ENCODE measurements at regions not wholly inside any gene's neighbourhood (a gene's known extent, or its start where the extent isn't known, plus 50 kb on each side); places are given as distances from the start of the nearest gene placed in this dataset.
"Not testable (repeated sequence)": the region's sequence is repeated elsewhere in the genome, so short reads cannot be mapped to it uniquely, and the experiment has no call there.

DNA sequence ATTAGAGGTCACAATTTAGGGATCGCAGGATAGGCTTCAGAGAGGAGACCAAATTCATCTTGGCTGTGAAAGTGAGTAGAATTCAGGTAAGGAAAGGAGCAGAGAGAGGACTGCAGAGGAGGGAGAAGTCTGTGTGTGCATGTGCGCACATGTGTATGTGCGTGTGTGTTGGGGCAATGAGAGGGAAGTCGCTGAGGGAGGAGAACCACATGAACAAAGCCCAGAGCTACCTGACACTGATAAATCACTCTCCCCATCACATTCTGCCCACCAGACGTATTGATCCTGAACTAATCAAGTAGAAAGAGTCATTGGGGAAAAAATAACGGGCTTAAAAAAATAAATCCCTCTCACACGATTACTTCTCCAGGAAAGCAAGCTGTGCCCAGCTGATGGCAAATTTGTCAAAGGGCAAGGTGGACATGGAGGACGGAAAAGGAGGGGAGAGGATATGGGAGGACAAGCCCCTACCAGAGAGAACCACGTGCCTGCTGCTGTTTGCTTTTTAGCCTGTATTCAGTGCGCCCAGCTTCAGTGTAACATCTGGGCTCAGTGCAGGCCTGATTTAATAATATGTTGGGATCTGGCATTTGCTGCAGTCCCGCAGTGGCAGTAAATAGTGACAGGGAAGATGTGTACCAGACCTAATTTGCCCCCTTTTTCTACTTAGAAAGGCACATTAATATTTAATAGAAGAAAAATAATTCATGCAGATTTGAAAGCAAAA lies 307.5 kb downstream of the C1D start:
- POLR2A ChIA-PET: no interaction called here
- CTCF ChIA-PET: no interaction called here

DNA sequence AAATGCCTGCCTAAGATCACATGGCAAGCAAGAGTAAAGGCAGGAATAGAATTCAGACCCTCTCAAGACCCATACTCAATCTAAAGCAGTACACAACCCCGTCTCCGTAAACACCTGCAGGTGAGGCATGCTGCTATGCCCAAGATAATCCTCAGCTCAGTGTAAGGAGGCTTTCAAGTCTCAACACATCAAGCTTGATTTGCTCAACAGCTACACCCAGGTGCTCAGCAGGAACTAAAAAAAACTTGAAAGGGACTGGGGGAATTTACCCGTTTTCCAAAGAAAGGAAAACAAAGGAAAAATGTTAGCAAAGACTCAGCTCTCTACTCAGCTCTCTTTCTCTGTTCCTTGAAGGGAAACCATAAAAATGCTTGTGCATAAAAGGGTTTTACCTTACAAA lies 301.8 kb downstream of the C1D start:
- ChIA-PET POLR2A (no interaction called here), CTCF (no interaction called here)

DNA sequence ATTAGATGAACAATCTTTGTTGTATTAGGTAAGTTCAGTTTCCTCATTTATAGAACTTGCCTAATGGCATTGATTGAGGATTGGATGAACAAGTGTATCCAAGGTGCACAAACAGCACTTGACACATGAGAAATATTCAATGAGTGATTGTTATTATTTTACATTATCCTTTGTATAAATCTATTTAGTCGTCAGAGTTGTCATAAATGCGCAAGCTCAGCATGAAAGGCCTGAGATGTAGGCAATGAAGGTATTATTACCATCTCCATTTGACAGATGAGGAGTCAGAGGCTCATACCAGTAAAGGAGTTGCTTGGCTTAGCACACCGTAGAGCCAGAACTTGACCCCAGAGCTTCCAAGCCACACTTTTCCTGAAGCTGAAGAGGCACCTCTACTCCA lies 291.4 kb downstream of the C1D start:
- ChIA-PET CTCF (no interaction called here), POLR2A (no interaction called here)

DNA sequence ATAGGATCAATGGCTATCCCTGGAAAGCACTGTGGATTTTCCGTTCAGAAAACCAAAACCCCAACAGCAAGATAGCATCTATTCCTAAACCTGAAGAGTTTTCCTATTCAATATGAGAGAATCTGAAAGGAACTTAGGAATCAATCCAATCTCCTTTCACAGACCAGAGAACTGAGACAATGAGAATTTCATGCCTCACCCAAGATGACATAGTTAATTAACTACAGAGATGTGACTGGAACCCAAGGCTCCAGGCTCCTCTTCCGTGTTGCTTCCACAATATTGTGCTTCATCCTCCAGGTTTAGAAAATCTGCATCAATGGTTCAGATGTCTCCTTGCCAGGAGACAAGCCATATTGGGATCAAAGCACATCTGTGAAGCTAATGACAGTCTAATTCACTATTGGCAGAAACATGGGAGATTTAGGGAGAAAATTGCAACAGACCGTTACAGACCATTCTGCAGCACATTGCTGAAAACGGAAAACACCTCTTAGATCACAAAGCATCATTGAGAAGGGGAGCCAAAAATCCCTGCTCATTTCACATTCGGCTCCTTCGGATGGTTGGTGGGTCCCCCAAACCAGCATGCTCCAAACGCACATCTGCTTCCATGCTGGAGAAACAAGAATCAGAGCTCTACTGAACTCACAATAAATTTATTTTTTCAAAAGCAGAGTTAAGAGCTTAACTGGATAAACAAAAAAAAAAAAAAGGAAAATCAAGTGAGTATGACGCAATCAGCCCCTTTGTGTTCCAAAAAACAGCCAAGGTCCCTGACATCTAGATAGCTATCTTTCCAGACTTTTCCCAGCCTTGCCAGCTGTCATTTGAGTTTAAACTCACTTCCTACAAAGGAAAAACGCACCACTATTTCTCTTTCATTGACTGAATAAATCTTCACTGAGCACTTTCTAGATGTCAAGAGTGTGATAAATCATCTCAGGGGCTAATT lies 290.3 kb downstream of the C1D start:
- ChIA-PET CTCF (no interaction called here), POLR2A (no interaction called here)

DNA sequence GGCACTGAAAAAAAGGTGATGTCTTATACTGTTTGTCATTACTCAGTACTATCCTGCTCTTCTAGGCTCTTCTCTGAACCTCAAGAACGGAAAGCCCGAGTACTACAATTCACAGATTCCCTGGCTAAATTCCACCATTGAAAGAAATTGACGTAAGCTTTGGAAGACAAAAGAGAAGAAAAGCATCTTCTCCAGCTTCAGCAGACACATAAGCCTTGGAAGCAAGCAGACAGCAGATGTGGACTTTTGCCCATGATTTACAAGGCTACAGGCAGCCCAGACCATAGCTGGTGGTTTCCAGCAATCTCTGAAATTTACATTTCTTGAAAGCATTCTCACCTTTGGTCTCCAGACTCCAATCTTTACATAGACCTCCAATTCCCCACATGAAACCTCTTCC lies 289.0 kb downstream of the C1D start:
- ChIA-PET CTCF (no interaction called here), POLR2A (no interaction called here)

DNA sequence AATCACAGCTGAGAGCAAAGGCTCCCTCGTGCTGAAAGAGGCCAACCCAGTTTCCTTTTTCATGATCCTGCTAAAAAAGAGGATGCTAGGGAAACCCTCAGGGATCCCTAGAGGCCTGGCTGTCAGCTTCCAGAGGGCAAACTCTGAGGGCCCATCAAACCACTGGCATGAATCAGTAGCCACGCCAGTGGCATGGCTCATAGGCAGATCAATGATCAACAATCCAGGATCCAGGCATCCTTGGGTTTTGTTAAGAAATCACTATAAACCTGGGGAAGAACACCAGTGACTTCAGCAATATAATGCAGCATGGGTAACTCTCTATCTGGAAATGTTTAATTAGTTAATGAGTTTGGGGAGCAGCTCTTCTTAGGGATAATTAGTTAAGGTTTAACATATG lies 286.5 kb downstream of the C1D start:
- ChIA-PET POLR2A (no interaction called here), CTCF (interaction anchor here (1.4 kb wide), 1 partner anchor 9 kb away, joined by 3 read pairs; no protein-coding TSS in a partner anchor)

DNA sequence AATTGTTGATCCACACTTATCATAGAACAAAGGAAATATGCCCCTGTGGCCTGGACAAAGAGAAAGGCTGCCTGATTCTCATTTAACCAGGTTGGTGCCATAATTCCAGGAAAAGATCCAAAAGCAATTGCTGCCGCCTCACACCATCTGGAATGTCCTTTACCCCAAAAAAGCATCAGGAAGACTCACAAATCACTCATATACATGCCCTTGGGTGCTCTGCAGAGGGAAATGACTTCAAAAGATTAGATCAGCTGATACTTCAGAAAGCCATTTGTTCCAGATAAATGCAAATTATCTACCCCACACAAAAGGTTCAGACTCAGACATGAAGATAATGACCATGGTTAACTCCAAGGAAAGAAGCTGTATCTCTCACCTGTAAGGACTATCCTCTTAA lies 285.8 kb downstream of the C1D start:
- POLR2A ChIA-PET: no interaction called here
- CTCF ChIA-PET: interaction anchor here (1.4 kb wide), 1 partner anchor 9 kb away, joined by 3 read pairs; no protein-coding TSS in a partner anchor

DNA sequence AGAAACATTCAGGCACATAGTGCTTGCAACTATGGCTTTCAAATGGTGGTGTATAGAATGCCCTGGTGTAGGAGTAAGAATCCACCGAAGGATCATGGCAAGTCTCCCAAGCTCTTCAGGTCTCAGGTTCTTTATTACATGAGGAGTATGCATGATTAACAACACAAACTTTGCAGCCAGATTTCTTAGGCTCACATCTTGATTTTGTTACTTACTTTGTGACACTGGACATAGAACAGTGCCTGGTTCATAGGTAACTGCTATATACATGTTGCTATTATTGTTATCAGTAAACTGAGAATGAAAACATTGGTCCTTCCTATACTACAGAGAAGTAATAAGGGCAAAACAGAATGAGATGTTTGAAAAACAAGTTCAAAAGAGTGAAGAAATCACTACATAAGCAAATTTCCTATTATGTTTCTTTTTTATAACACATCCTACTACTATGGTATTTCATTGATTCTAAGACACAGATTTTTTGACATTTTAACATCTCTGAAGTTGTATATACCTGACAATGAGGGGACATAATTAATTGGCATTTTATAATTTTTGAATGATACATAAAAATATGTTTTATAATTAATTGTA lies 284.9 kb downstream of the C1D start:
- POLR2A ChIA-PET: no interaction called here
- CTCF ChIA-PET: no interaction called here

DNA sequence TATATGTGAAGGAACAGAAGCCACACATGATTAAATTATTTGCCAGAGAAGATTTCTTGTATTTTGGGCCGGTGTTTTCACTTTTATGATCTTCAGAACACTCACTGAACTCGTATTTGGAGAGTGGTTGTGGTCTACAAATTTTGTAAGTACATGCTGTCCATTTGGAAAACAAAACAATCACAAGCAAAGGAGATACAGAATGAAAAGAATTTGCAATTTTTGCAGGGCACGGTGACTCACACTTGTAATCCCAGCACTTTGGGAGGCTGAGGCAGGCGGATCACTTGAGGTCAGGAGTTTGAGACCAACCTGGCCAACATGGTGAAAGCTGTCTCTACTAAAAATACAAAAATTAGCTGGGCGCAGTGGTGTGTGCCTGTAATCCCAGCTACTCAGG lies 282.0 kb downstream of the C1D start:
- CTCF ChIA-PET: interaction anchor here (0.6 kb wide), 1 partner anchor 184 kb away, joined by 9 read pairs; no protein-coding TSS in a partner anchor
- POLR2A ChIA-PET: not testable (repeated sequence)

DNA sequence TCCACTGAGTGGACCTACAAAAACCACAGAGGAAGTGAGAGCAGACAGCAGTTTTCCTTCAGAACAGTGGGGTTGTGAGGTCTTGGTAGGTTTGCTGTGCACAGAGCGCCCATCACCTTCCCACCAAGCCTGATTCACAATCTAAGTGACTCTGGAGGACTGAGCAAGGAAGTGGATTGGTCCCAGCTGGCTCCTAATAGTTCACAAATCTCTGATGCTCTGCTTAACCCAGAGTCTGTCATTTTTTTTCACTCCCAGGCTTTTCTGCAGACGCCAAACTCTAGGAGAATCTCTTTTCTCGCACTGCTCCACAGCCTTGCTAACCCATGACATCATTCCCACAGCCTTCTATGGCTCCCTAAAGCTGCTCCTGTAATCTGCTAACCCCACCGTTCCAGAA lies 280.4 kb downstream of the C1D start:
- CTCF ChIA-PET: no interaction called here
- POLR2A ChIA-PET: no interaction called here

DNA sequence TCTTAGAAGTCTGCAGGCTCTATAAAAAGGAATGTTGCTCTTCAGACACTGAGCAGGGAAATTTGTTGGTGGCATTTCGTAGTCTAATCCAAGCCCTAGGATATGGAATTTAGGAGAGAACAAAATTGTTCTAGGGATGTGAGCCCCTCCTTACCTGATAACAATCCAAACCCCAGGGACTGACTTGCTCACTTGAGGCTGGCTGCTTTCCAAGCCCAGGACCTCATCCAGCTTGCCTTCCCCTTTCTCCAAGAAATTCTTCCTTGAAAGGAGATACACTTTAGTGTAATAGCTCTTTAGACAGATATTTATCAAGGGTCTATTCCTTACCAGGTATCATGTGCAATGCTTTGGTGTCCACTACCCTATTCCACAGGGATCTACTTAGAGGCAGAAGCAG lies 279.8 kb downstream of the C1D start:
- ChIA-PET CTCF (no interaction called here), POLR2A (no interaction called here)

DNA sequence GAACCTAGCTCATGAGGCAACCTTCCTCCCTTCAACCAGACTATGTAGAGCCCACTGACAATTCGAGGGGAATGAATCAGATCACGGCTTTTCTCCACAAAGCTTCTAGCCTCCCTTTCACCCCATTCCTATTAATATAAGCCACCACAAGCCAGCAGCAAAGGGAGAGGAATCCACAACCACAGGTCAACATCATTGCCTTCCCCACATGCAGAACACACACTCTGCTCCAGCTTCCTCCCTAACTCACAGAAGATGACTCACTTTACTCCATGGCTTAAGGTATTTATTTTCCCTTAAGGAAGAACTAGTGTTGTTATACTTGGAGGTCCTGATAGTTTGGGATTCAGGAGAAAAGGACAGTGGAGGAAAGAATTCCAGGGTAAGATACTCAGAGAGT lies 272.2 kb downstream of the C1D start:
- ChIA-PET POLR2A (no interaction called here), CTCF (no interaction called here)

DNA sequence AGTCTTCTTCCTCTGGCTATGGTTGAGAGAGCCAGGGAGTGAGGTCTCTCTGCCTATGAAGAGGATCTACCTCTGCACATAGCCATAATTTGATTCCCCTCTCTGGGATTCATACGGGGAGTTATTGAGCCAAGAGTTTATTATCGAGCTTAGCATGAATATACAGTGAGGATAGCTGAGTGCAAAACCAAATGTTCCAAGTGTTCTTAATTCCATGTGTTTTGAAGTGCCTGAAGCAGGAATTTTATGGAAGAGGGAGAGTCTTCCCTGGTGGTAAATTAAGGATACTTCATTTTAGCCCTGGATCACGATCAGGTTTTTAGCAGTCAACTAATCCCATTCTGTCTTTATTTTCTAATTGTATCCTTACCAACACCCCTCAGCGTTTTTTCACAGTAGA lies 270.6 kb downstream of the C1D start:
- POLR2A ChIA-PET: no interaction called here
- CTCF ChIA-PET: no interaction called here

DNA sequence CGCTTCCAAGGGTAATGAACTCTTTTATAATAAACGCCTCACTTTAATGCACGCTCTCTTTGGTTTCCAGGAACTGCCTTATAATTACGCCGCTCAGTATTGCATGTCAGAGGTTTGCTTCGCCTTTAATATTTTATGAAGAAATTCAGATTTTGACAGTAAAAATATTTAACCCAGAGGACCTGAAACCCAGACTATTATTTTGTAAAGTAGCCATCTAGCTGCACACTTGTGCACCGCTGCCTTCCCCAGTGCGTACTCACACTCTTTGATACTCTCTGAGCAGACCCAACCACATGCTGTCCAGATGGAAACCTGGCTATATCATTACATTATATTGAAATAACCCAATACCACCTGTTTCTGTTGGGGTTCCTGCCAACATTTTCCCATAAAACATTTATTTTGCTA lies 270.1 kb downstream of the C1D start:
- POLR2A ChIA-PET: no interaction called here
- CTCF ChIA-PET: no interaction called here

DNA sequence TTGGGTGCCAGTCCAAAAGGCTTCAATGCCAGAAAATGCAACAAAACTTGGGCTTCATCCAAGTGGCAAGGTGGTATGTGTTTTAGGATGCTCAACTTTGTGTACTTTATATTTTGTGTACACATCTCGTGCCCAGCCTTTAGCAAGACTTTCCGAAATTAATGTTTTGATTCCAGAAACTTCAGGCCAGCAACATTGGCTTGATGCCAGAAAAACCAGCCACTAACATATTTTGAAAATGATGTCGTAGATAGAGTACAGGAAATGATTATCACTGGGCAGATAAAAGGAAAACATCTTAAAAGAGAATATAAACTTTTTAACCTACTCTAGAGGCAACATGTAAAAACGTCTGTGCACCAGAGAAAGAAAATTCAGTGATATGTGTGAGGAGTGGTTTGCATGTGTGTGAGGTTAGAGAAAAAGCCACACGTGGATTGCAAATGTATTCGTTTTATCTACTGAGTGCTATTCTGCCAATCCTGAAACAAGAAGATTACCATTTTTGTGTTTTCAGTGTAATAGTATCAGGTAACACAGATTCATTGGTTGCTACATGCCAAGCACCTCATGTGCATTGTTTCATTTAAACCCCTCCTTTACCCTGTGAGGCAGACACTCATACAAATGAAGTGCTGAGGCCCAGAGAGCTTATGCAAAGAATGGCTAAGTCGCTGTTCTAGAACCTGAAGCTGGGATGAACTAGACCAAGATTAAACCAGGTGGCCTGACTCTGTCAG lies 264.8 kb downstream of the C1D start:
- CTCF ChIA-PET: no interaction called here
- POLR2A ChIA-PET: no interaction called here

DNA sequence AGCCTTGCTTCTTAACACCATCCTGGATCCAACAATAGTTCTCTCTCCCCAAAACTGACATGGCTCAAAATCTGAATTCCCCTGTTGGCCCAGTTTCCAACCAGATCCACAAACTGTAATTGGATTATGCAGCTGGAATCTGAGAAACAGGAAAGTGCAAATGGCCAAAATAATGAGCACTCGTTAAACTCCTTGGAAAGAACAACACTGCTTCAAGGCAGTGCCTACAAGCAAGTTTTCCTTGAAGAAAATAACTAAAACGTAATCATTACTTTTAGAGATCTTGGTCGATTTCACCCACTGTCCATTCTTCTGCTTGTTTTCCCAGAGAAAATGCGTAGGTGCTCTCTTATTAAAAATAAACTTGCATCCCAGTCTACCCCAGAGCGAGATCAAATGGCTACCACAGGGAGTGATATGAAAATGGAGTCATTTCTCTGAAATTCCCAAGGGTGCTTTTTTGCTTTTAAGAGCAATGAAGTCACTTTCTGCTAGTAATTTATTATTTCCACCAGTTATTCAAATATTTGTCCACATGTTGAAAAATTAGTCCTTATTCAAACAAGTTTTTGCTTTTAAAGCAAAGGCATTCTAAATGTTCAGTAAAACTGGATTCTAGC lies 264.2 kb downstream of the C1D start:
- ChIA-PET CTCF (no interaction called here), POLR2A (no interaction called here)

DNA sequence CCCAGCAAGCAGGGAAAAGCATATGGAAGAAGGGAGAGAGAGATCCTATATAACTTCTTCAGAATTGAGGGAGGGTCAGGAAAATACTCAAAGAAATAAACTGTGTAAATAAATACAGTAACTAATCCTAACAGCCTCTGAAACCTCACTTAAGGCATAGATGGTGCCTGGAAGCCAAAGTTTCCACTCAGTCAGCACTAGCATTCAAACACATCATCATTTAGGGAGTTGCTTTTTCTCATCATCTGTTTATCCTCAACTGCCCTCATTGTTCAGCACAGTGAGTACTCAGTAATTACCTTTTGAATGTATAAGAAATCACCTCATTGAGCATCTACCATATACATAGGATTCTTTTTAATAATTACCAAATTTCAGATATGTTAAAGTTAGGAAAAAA lies 262.9 kb downstream of the C1D start:
- ChIA-PET CTCF (no interaction called here), POLR2A (no interaction called here)

DNA sequence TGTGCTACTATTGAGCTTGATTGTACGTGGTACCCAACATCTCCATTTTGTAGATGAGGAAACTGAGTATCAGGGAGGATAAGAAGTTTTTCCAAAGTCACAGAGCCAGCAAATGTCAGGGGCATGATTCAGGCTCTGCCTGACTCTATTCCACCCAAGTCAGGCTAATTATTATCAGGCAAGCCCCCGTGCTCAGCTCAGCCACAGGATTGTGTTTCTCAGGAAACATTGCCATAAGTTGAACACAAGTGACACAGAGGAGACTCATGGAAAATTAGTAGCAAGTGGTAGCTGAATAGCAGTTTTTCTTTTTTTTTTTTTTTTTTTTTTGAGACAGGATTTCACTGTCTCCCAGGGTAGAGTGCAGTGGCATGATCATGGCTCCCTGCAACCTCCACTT lies 260.5 kb downstream of the C1D start:
- ChIA-PET CTCF (no interaction called here), POLR2A (no interaction called here)

DNA sequence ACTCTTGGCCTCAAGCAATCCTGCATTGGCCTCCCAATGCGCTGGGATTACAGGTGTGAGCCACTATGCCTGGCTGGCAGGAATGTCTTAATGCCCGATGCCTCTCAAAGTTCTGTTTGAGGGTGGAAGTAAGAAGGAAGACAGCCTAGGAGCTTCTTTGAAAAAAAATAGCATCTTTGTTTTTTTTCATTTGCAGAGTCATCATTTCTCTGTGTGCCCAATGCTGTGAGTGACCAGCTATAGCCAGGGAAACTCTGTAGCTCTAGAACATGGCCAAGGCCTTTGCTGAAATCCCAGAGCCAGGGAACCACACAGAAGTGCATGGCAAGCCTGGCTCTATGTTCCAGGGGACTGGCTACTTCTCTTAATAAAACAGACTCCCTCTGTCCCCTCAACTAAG lies 260.0 kb downstream of the C1D start:
- ChIA-PET CTCF (no interaction called here), POLR2A (no interaction called here)

DNA sequence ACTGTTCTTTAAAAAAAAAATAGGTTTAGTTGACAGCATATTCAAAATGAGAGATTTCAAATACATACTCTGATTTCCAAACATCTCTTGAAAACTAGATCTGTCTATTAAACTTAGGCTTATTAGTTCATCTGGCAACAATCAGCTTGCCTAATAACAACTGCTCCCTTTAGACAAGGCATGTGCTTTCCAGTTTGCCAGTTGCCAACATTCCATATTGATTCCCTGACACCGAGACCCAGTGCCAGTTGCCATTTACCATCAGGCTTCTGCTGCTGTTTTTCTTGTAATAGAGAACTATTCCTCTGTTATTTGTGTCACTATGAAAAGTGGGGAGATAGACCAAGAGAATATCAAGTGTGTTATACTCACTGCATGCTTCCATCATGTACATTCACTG lies 256.0 kb downstream of the C1D start:
- ChIA-PET POLR2A (no interaction called here), CTCF (no interaction called here)
